ENCODE measurements at regions not wholly inside any gene's neighbourhood (a gene's known extent, or its start where the extent isn't known, plus 50 kb on each side); places are given as distances from the start of the nearest gene placed in this dataset.

DNA sequence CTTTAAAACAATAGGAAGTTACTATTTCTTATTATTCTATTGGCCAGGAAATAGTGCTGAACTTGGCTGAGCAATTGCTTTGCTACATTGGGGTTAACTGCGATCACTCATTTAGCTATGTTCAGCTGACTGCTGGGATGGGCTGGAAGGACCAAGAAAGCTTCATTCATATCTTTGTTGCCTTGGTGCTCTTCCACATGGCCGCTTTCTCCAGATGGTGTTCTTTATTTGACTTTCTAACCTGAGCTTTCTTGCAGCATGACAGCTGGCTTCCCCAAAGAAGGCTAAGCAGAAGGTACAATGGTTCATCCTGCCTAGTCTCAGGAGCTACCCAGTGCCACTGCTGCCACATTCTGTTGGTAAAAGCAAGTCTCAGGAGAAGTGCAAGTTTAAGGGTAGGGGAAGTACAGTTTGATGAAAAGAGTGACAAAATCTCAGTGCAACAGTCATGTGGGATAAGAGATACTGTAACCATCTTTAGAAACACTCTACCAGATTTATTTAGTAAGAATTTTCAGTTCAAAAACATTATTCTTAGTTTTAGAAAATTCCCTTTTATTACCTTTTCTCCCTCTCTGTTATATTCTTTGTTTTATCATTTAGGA is 180.6 kb upstream of the RBMS1 start:
- no peak for ATAC-seq

DNA sequence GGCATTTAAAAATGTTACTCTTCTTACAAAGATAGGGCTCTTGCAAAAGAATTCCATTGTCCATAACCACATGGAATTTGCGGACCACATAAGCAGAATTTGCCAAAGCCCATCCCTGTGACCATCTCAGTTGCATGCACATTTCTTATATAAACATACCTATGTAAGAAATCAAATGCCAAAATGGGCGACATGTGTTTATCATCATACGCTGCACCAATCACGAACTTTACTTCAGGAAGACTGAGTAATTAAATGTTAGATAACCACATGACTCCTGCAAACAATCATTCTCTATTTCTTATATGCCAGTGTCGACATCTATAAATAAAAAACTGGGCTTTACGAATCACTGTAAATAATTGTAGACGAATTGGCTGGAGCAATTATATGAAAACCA is 186.1 kb upstream of the RBMS1 start:
- ATAC-seq, result no peak
- TF ChIP-seq TOX (CRISPR knock-in tag; IDR thresholded peaks at IDR 0.05; ENCODE audit: borderline replicate concordance), result no peak
- no peak for TF ChIP-seq TCF4 (CRISPR knock-in tag; IDR thresholded peaks at IDR 0.05; ENCODE audit: borderline replicate concordance)
- TF ChIP-seq ZFP30 (CRISPR knock-in tag; IDR thresholded peaks at IDR 0.05), result no peak
- TF ChIP-seq ISL1 (CRISPR knock-in tag; IDR thresholded peaks at IDR 0.05), result no peak
- TF ChIP-seq, protein P1, sequence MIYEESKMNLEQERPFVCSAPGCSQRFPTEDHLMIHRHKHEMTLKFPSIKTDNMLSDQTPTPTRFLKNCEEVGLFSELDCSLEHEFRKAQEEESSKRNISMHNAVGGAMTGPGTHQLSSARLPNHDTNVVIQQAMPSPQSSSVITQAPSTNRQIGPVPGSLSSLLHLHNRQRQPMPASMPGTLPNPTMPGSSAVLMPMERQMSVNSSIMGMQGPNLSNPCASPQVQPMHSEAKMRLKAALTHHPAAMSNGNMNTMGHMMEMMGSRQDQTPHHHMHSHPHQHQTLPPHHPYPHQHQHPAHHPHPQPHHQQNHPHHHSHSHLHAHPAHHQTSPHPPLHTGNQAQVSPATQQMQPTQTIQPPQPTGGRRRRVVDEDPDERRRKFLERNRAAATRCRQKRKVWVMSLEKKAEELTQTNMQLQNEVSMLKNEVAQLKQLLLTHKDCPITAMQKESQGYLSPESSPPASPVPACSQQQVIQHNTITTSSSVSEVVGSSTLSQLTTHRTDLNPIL (CRISPR knock-in tag; IDR thresholded peaks at IDR 0.05; ENCODE audit: low read depth), result no peak
- no peak for TF ChIP-seq RARB (CRISPR knock-in tag; IDR thresholded peaks at IDR 0.05)
- TF ChIP-seq BACH2 (CRISPR knock-in tag; IDR thresholded peaks at IDR 0.05; ENCODE audit: borderline replicate concordance), result no peak
- TF ChIP-seq, protein P2, sequence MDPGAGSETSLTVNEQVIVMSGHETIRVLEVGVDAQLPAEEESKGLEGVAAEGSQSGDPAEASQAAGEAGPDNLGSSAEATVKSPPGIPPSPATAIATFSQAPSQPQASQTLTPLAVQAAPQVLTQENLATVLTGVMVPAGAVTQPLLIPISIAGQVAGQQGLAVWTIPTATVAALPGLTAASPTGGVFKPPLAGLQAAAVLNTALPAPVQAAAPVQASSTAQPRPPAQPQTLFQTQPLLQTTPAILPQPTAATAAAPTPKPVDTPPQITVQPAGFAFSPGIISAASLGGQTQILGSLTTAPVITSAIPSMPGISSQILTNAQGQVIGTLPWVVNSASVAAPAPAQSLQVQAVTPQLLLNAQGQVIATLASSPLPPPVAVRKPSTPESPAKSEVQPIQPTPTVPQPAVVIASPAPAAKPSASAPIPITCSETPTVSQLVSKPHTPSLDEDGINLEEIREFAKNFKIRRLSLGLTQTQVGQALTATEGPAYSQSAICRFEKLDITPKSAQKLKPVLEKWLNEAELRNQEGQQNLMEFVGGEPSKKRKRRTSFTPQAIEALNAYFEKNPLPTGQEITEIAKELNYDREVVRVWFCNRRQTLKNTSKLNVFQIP (CRISPR knock-in tag; IDR thresholded peaks at IDR 0.05; ENCODE audit: borderline replicate concordance, low read depth), result no peak
- TF ChIP-seq SNAI2 (CRISPR knock-in tag; IDR thresholded peaks at IDR 0.05), result no peak
- TF ChIP-seq, protein P3, sequence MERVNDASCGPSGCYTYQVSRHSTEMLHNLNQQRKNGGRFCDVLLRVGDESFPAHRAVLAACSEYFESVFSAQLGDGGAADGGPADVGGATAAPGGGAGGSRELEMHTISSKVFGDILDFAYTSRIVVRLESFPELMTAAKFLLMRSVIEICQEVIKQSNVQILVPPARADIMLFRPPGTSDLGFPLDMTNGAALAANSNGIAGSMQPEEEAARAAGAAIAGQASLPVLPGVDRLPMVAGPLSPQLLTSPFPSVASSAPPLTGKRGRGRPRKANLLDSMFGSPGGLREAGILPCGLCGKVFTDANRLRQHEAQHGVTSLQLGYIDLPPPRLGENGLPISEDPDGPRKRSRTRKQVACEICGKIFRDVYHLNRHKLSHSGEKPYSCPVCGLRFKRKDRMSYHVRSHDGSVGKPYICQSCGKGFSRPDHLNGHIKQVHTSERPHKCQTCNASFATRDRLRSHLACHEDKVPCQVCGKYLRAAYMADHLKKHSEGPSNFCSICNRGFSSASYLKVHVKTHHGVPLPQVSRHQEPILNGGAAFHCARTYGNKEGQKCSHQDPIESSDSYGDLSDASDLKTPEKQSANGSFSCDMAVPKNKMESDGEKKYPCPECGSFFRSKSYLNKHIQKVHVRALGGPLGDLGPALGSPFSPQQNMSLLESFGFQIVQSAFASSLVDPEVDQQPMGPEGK (CRISPR knock-in tag; IDR thresholded peaks at IDR 0.05; ENCODE audit: borderline replicate concordance), result no peak
- TF ChIP-seq ZFP3 (CRISPR knock-in tag; IDR thresholded peaks at IDR 0.05), result no peak
- TF ChIP-seq, protein P4, sequence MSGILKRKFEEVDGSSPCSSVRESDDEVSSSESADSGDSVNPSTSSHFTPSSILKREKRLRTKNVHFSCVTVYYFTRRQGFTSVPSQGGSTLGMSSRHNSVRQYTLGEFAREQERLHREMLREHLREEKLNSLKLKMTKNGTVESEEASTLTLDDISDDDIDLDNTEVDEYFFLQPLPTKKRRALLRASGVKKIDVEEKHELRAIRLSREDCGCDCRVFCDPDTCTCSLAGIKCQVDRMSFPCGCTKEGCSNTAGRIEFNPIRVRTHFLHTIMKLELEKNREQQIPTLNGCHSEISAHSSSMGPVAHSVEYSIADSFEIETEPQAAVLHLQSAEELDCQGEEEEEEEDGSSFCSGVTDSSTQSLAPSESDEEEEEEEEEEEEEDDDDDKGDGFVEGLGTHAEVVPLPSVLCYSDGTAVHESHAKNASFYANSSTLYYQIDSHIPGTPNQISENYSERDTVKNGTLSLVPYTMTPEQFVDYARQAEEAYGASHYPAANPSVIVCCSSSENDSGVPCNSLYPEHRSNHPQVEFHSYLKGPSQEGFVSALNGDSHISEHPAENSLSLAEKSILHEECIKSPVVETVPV (CRISPR knock-in tag; IDR thresholded peaks at IDR 0.05), result no peak
- no peak for TF ChIP-seq ZNF70 (CRISPR knock-in tag; IDR thresholded peaks at IDR 0.05)
- no peak for TF ChIP-seq ZC3H10 (CRISPR knock-in tag; IDR thresholded peaks at IDR 0.05)
- no peak for TF ChIP-seq CSDC2 (CRISPR knock-in tag; IDR thresholded peaks at IDR 0.05)
- TF ChIP-seq ZNF8 (CRISPR knock-in tag; IDR thresholded peaks at IDR 0.05), result no peak
- TF ChIP-seq ESRRG (CRISPR knock-in tag; IDR thresholded peaks at IDR 0.05), result no peak

More for the DNA sequence above, 180.6 kb upstream of the RBMS1 start:
- no peak for TF ChIP-seq ZNF8 (CRISPR knock-in tag; IDR thresholded peaks at IDR 0.05)
- TF ChIP-seq ZNF70 (CRISPR knock-in tag; IDR thresholded peaks at IDR 0.05), result no peak
- TF ChIP-seq, protein P2 (CRISPR knock-in tag; IDR thresholded peaks at IDR 0.05; ENCODE audit: borderline replicate concordance, low read depth), result no peak
- no peak for TF ChIP-seq ZFP3 (CRISPR knock-in tag; IDR thresholded peaks at IDR 0.05)
- TF ChIP-seq OSR1 (CRISPR knock-in tag; IDR thresholded peaks at IDR 0.05), result no peak
- TF ChIP-seq ZC3H10 (CRISPR knock-in tag; IDR thresholded peaks at IDR 0.05), result no peak
- TF ChIP-seq RARB (CRISPR knock-in tag; IDR thresholded peaks at IDR 0.05), result no peak
- no peak for TF ChIP-seq BACH2 (CRISPR knock-in tag; IDR thresholded peaks at IDR 0.05; ENCODE audit: borderline replicate concordance)
- no peak for TF ChIP-seq TCF4 (CRISPR knock-in tag; IDR thresholded peaks at IDR 0.05; ENCODE audit: borderline replicate concordance)
- TF ChIP-seq ZNF565 (CRISPR knock-in tag; conservative IDR thresholded peaks at IDR 0.05; ENCODE audit: low read depth), result no peak
- TF ChIP-seq ARNTL (CRISPR knock-in tag; IDR thresholded peaks at IDR 0.05; ENCODE audit: borderline replicate concordance, low read depth), result no peak
- TF ChIP-seq ZFP30 (CRISPR knock-in tag; IDR thresholded peaks at IDR 0.05), result no peak
- no peak for TF ChIP-seq CSDC2 (CRISPR knock-in tag; IDR thresholded peaks at IDR 0.05)
- TF ChIP-seq SNAI2 (CRISPR knock-in tag; IDR thresholded peaks at IDR 0.05), result no peak
- TF ChIP-seq, protein P1 (CRISPR knock-in tag; IDR thresholded peaks at IDR 0.05; ENCODE audit: low read depth), result no peak
- no peak for TF ChIP-seq ESRRG (CRISPR knock-in tag; IDR thresholded peaks at IDR 0.05)
- TF ChIP-seq PPARA (CRISPR knock-in tag; IDR thresholded peaks at IDR 0.05; ENCODE audit: borderline replicate concordance), result no peak
- no peak for TF ChIP-seq GLIS3 (CRISPR knock-in tag; IDR thresholded peaks at IDR 0.05)
- TF ChIP-seq, protein P4 (CRISPR knock-in tag; IDR thresholded peaks at IDR 0.05), result no peak
- TF ChIP-seq, protein P3 (CRISPR knock-in tag; IDR thresholded peaks at IDR 0.05; ENCODE audit: borderline replicate concordance), result no peak

All from SK-N-SH treated with all-trans-retinoic acid at 6 μM for 48 hours (cell line).